ENCODE measurements at regions not wholly inside any gene's neighbourhood (a gene's known extent, or its start where the extent isn't known, plus 50 kb on each side); places are given as distances from the start of the nearest gene placed in this dataset.

DNA sequence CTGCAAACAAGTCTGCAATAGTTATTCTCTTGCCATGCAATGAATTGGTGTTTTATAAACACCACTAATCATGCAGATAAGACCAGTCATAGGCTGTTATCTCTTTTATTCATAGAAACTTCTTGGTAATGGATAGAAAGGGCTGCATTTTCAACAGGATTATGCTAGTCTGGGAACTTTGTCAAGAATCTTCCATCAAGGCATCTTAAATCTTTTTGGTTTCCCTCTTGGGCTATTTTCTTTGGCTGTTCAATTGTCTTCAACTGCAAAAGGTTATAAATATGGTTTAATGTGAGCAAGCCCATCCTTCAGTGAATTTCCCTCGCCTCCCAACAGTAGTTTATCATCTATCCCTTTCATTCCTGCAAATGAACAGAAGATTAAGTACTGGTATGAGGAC is 59.0 kb upstream of the MINAR1 start:
- Histone ChIP-seq H3K4me3 (replicated peaks in 1 of 3) (no peak overlapping the region), H3K9me3 (no peaks in the 10 kb centered on the region), H3K36me3 (no peaks in the 10 kb centered on the region), H3K27ac (no peak overlapping the region), H3K4me1 (no peaks in the 10 kb centered on the region), H3K27me3 (no peaks in the 10 kb centered on the region)
- intact Hi-C loops (cut with DNase I) = no loop called here
- WGBS, 2 donors = 75 to 80% methylated on average over 1 of the region's 1 CpG
- no peak for DNase-seq
- TF ChIP-seq POLR2A (IDR thresholded peaks at IDR 0.05) = no peak
- TF ChIP-seq, protein P1, sequence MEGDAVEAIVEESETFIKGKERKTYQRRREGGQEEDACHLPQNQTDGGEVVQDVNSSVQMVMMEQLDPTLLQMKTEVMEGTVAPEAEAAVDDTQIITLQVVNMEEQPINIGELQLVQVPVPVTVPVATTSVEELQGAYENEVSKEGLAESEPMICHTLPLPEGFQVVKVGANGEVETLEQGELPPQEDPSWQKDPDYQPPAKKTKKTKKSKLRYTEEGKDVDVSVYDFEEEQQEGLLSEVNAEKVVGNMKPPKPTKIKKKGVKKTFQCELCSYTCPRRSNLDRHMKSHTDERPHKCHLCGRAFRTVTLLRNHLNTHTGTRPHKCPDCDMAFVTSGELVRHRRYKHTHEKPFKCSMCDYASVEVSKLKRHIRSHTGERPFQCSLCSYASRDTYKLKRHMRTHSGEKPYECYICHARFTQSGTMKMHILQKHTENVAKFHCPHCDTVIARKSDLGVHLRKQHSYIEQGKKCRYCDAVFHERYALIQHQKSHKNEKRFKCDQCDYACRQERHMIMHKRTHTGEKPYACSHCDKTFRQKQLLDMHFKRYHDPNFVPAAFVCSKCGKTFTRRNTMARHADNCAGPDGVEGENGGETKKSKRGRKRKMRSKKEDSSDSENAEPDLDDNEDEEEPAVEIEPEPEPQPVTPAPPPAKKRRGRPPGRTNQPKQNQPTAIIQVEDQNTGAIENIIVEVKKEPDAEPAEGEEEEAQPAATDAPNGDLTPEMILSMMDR (IDR thresholded peaks at IDR 0.05) = no peak

DNA sequence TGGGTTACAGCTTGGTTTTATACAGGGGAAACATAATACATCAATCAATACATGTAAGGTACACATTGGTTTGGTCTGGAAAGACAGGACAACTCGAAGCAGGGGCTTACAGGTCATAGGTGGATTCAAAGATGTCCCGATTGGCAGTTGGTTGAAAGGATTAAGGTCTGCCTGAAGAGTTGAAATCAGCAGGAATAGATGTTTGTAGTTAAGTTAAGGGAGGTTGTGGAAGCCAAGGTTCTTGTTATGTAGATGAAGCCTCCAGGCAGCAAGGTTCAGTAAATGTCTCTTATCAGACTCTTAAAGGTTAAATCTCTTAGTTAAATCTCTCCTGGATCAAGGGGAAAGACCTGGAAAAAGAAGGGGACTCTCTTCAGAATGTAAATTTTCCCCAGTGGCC is 58.4 kb upstream of the MINAR1 start:
- WGBS, 2 donors = 47 to 59% methylated on average over 2 of the region's 2 CpGs
- Histone ChIP-seq H3K4me1 (no peaks in the 10 kb centered on the region), H3K27ac (no peak overlapping the region), H3K36me3 (no peaks in the 10 kb centered on the region), H3K4me3 (replicated peaks in 1 of 3) (no peak overlapping the region), H3K27me3 (no peaks in the 10 kb centered on the region), H3K9me3 (no peaks in the 10 kb centered on the region)
- DNase-seq = no peak
- TF ChIP-seq, protein P1 (IDR thresholded peaks at IDR 0.05) = no peak
- no peak for TF ChIP-seq POLR2A (IDR thresholded peaks at IDR 0.05)
- intact Hi-C loops (cut with DNase I) = no loop called here

DNA sequence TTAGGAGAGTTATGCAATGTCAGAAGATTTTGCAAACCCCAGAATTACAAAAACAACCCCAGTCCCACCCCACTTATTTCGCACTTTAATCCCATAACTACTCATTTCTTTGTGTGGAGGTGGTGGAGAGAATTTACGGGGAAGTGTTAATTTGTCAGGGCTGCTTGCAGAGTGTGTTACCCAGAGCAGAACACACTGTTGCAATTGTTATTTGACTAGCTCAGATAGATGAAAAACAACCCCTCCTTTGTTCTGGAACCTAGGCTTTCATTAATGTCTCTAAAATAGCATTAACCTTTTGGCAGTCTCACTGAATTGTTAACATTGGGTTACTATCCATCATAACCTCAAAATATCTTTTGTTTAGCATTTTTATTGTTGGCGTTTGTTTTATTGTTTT is 55.8 kb upstream of the MINAR1 start:
- H3K4me3 ChIP-seq (replicated peaks in 1 of 3) = no peak overlapping the region
- H3K4me1 ChIP-seq = peaks cover 3 to 4% of the 10 kb centered on the region in 2 donors
- no peaks in the 10 kb centered on the region for H3K27me3 ChIP-seq
- intact Hi-C loops (cut with DNase I) = no loop called here
- no peak for DNase-seq
- 93 to 94% methylated on average over 3 of the region's 3 CpGs for WGBS, 2 donors
- H3K36me3 ChIP-seq = no peaks in the 10 kb centered on the region
- no peaks in the 10 kb centered on the region for H3K9me3 ChIP-seq
- TF ChIP-seq POLR2A (IDR thresholded peaks at IDR 0.05) = no peak
- TF ChIP-seq, protein P1 (IDR thresholded peaks at IDR 0.05) = no peak
- H3K27ac ChIP-seq = no peak overlapping the region

DNA sequence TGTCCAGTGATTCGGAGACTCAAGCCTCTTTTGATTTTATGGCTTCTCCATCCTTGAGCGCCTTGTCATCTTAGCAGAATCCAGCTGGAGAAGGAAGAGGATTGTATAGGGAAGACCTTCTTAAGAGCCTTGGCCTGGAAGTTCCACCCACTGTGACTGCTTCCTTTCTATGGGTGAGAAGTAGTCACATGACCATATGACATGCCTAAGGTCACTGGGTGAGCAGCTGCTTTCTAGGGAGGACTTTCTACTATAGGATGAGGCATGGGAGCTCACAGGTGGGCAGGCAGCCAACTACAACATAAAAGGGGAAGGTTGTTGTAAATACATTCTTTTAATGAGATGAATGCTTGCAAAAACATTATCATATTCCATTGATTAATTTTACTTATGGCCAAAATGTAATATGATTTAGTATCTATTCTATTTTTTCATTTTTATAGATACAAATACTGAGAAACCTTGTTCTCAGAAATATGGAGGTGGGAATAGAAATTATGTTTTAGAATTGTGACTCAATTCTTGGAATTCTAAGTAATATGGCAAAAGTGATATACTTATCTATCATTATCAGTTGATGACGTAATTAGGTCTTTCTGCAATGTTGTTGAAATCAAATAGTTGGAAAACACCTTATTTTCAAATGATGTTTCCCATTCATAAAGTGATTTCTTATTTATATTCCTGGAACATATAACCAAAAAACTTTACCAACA is 53.6 kb upstream of the MINAR1 start:
- no peaks in the 10 kb centered on the region for H3K27me3 ChIP-seq
- no peak for DNase-seq
- WGBS, 2 donors = 92 to 93% methylated on average over 3 of the region's 3 CpGs
- no peak overlapping the region for H3K27ac ChIP-seq
- TF ChIP-seq POLR2A (IDR thresholded peaks at IDR 0.05) = no peak
- TF ChIP-seq, protein P1 (IDR thresholded peaks at IDR 0.05) = no peak
- H3K4me1 ChIP-seq = peaks cover 3 to 9% of the 10 kb centered on the region in 2 donors
- intact Hi-C loops (cut with DNase I) = no loop called here
- H3K36me3 ChIP-seq = no peaks in the 10 kb centered on the region
- H3K9me3 ChIP-seq = no peaks in the 10 kb centered on the region
- H3K4me3 ChIP-seq (replicated peaks in 1 of 3) = no peak overlapping the region

DNA sequence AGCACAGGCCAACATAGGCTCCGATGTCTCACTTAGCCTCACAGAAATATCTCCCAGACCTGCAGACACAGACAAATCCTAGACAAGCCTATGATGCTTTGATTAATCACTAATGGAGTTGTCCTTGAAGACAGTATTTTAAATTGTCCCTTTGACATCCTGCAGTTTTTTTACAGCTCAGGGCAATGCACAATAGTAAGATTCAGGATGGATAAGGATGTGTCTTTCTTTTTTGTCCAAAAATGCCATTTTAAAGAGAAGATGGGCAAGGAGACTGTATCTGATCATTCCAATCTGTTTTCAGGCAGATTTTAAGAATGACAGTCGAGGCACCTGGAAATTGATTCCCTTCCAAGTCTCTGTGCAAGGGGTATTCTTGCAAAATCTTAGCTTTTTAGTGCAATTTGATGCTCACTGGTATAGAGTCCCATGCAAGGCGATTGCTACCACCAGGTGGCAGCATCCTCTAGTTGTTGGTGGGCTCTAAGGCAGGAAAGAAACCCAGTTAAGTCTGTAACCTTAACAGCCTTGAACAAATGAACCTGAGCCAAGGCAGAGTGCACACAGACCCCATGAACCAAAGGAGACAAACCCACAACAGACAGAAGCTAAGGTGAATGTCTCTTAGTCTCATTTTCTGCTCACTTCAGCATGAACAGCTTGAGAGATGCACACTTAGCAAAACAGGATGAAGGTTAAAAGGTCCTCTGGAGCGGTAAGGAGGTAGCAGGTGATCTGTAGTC is 51.2 kb upstream of the MINAR1 start:
- intact Hi-C loops (cut with DNase I) = loop anchor here (10.0 kb wide), 1 partner anchor 614 kb away; no protein-coding TSS in a partner anchor
- 46 to 50% methylated on average over 4 of the region's 4 CpGs for WGBS, 2 donors
- no peak overlapping the region for H3K4me3 ChIP-seq (replicated peaks in 1 of 3)

More for the DNA sequence above, 51.2 kb upstream of the MINAR1 start:
- DNase-seq = peak; percentile 86 to 87
- H3K27me3 ChIP-seq = no peaks in the 10 kb centered on the region
- H3K27ac ChIP-seq = no peak overlapping the region
- no peaks in the 10 kb centered on the region for H3K9me3 ChIP-seq
- no peaks in the 10 kb centered on the region for H3K36me3 ChIP-seq
- peaks cover 3 to 9% of the 10 kb centered on the region in 2 donors for H3K4me1 ChIP-seq
- no peak for TF ChIP-seq POLR2A (IDR thresholded peaks at IDR 0.05)
- TF ChIP-seq, protein P1 (IDR thresholded peaks at IDR 0.05) = peak; percentile 73 to 90 (median 84)
